ENCODE measurements at regions not wholly inside any gene's neighbourhood (a gene's known extent, or its start where the extent isn't known, plus 50 kb on each side); places are given as distances from the start of the nearest gene placed in this dataset.

- Histone ChIP-seq H3K27me3 (ENCODE audit: insufficient read depth, poor library complexity, severe bottlenecking) (no peaks in the 10 kb centered on the region), H3K4me3 (replicated peaks; ENCODE audit: insufficient read depth, low read length) (no peak overlapping the region), H3K27ac (replicated peaks) (no peak overlapping the region)
- no peak for DNase-seq (ENCODE audit: low read depth in 1 of 2, low spot score in 1 of 2)
- no peak for TF ChIP-seq SPI1 (IDR thresholded peaks at IDR 0.05; ENCODE audit: borderline replicate concordance, low read depth)
- no peak for TF ChIP-seq GABPA (IDR thresholded peaks at IDR 0.05; ENCODE audit: low read depth)
- no peak for TF ChIP-seq REST (IDR thresholded peaks at IDR 0.05; ENCODE audit: insufficient replicate concordance, low read depth)
- TF ChIP-seq CTCF (IDR thresholded peaks at IDR 0.05; ENCODE audit: insufficient read depth, low read length) = no peak
- no peak for TF ChIP-seq POLR2AphosphoS5 (IDR thresholded peaks at IDR 0.05; ENCODE audit: low read depth)
Observed at GRCh38 chr7:133186060-133186459, 66.8 kb upstream of the EXOC4 start.

- DNase-seq (ENCODE audit: low read depth in 1 of 2, low spot score in 1 of 2) = no peak
- H3K27me3 ChIP-seq (ENCODE audit: insufficient read depth, poor library complexity, severe bottlenecking) = no peaks in the 10 kb centered on the region
- TF ChIP-seq REST (IDR thresholded peaks at IDR 0.05; ENCODE audit: insufficient replicate concordance, low read depth) = no peak
- TF ChIP-seq GABPA (IDR thresholded peaks at IDR 0.05; ENCODE audit: low read depth) = no peak
- no peak for TF ChIP-seq POLR2AphosphoS5 (IDR thresholded peaks at IDR 0.05; ENCODE audit: low read depth)
- TF ChIP-seq CTCF (IDR thresholded peaks at IDR 0.05; ENCODE audit: insufficient read depth, low read length) = no peak
- no peak for TF ChIP-seq SPI1 (IDR thresholded peaks at IDR 0.05; ENCODE audit: borderline replicate concordance, low read depth)
- no peak overlapping the region for H3K27ac ChIP-seq (replicated peaks)
- H3K4me3 ChIP-seq (replicated peaks; ENCODE audit: insufficient read depth, low read length) = no peak overlapping the region
Observed at GRCh38 chr7:133190172-133190528, 62.7 kb upstream of the EXOC4 start.

GRCh38 chr7:133190650-133191049 lies 62.2 kb upstream of the EXOC4 start:
- TF ChIP-seq CTCF (IDR thresholded peaks at IDR 0.05; ENCODE audit: insufficient read depth, low read length) = no peak
- no peak for TF ChIP-seq REST (IDR thresholded peaks at IDR 0.05; ENCODE audit: insufficient replicate concordance, low read depth)
- TF ChIP-seq POLR2AphosphoS5 (IDR thresholded peaks at IDR 0.05; ENCODE audit: low read depth) = no peak
- TF ChIP-seq GABPA (IDR thresholded peaks at IDR 0.05; ENCODE audit: low read depth) = no peak
- TF ChIP-seq SPI1 (IDR thresholded peaks at IDR 0.05; ENCODE audit: borderline replicate concordance, low read depth) = no peak
- DNase-seq (ENCODE audit: low read depth in 1 of 2, low spot score in 1 of 2) = no peak
- Histone ChIP-seq H3K4me3 (replicated peaks; ENCODE audit: insufficient read depth, low read length) (no peak overlapping the region), H3K27me3 (ENCODE audit: insufficient read depth, poor library complexity, severe bottlenecking) (no peaks in the 10 kb centered on the region), H3K27ac (replicated peaks) (no peak overlapping the region)

All from HL-60 (cell line).